ENCODE measurements at regions not wholly inside any gene's neighbourhood (a gene's known extent, or its start where the extent isn't known, plus 50 kb on each side); places are given as distances from the start of the nearest gene placed in this dataset.
A peak's percentile ranks its signal among the peaks of the same experiment; 100 is the strongest.

GRCh38 chr2:104572834-104573233, 281.1 kb upstream of the POU3F3 start:
- no peaks in the 10 kb centered on the region for H3K9me3 ChIP-seq (ENCODE audit: control insufficient read depth in 4 of 4, insufficient read depth in 3 of 4, low read length in 3 of 4)
- H3K27me3 ChIP-seq (ENCODE audit: control insufficient read depth in 3 of 3, insufficient read depth in 3 of 3, low read length in 2 of 3), result no peaks in the 10 kb centered on the region
- H3K4me1 ChIP-seq (ENCODE audit: control insufficient read depth in 5 of 5, insufficient read depth in 5 of 5, low read length in 5 of 5), result no peaks in the 10 kb centered on the region
- no peak overlapping the region for H3K4me3 ChIP-seq
- 31 to 52% methylated on average over 4 of the region's 4 CpGs for WGBS, 2 donors
- DNase-seq (no peak), ATAC-seq (ENCODE audit: insufficient read depth, low FRiP score) (peak; percentile 36)
- no peak overlapping the region for H3K9ac ChIP-seq (ENCODE audit: insufficient read depth in 1 of 2, low read length in 2 of 2)
- TF ChIP-seq CTCF (IDR thresholded peaks at IDR 0.05; ENCODE audit: control extremely low read depth, extremely low read depth), result no peak
- H3K27ac ChIP-seq (ENCODE audit: low read depth in 1 of 2, low read length in 1 of 2), result no peak overlapping the region
- H3K36me3 ChIP-seq (ENCODE audit: control insufficient read depth in 4 of 4, insufficient read depth in 4 of 4, low read length in 4 of 4), result no peaks in the 10 kb centered on the region

GRCh38 chr2:104574367-104574766, 279.5 kb upstream of the POU3F3 start:
- Histone ChIP-seq H3K9ac (ENCODE audit: insufficient read depth in 1 of 2, low read length in 2 of 2) (no peak overlapping the region), H3K36me3 (ENCODE audit: control insufficient read depth in 4 of 4, insufficient read depth in 4 of 4, low read length in 4 of 4) (no peaks in the 10 kb centered on the region), H3K27me3 (ENCODE audit: control insufficient read depth in 3 of 3, insufficient read depth in 3 of 3, low read length in 2 of 3) (no peaks in the 10 kb centered on the region), H3K4me1 (ENCODE audit: control insufficient read depth in 5 of 5, insufficient read depth in 5 of 5, low read length in 5 of 5) (no peaks in the 10 kb centered on the region), H3K27ac (ENCODE audit: low read depth in 1 of 2, low read length in 1 of 2) (no peak overlapping the region), H3K4me3 (no peak overlapping the region), H3K9me3 (ENCODE audit: control insufficient read depth in 4 of 4, insufficient read depth in 3 of 4, low read length in 3 of 4) (no peaks in the 10 kb centered on the region)
- no peak for TF ChIP-seq CTCF (IDR thresholded peaks at IDR 0.05; ENCODE audit: control extremely low read depth, extremely low read depth)
- 75 to 86% methylated on average over 7 of the region's 7 CpGs for WGBS, 2 donors
- ATAC-seq (ENCODE audit: insufficient read depth, low FRiP score) (no peak), DNase-seq (no peak)

- no peak overlapping the region for H3K9ac ChIP-seq (ENCODE audit: insufficient read depth in 1 of 2, low read length in 2 of 2)
- no peaks in the 10 kb centered on the region for H3K9me3 ChIP-seq (ENCODE audit: control insufficient read depth in 4 of 4, insufficient read depth in 3 of 4, low read length in 3 of 4)
- no peaks in the 10 kb centered on the region for H3K27me3 ChIP-seq (ENCODE audit: control insufficient read depth in 3 of 3, insufficient read depth in 3 of 3, low read length in 2 of 3)
- 92 to 98% methylated on average over 2 of the region's 2 CpGs for WGBS, 2 donors
- H3K4me1 ChIP-seq (ENCODE audit: control insufficient read depth in 5 of 5, insufficient read depth in 5 of 5, low read length in 5 of 5), result no peaks in the 10 kb centered on the region
- TF ChIP-seq CTCF (IDR thresholded peaks at IDR 0.05; ENCODE audit: control extremely low read depth, extremely low read depth), result no peak
- H3K27ac ChIP-seq (ENCODE audit: low read depth in 1 of 2, low read length in 1 of 2), result no peak overlapping the region
- no peak overlapping the region for H3K4me3 ChIP-seq
- DNase-seq, result no peak
- H3K36me3 ChIP-seq (ENCODE audit: control insufficient read depth in 4 of 4, insufficient read depth in 4 of 4, low read length in 4 of 4), result no peaks in the 10 kb centered on the region
- no peak for ATAC-seq (ENCODE audit: insufficient read depth, low FRiP score)
Observed at GRCh38 chr2:104577143-104577542, 276.8 kb upstream of the POU3F3 start.

- no peak for ATAC-seq (ENCODE audit: insufficient read depth, low FRiP score)
- Histone ChIP-seq H3K4me3 (no peak overlapping the region), H3K9ac (ENCODE audit: insufficient read depth in 1 of 2, low read length in 2 of 2) (no peak overlapping the region), H3K36me3 (ENCODE audit: control insufficient read depth in 4 of 4, insufficient read depth in 4 of 4, low read length in 4 of 4) (no peaks in the 10 kb centered on the region), H3K4me1 (ENCODE audit: control insufficient read depth in 5 of 5, insufficient read depth in 5 of 5, low read length in 5 of 5) (no peaks in the 10 kb centered on the region), H3K9me3 (ENCODE audit: control insufficient read depth in 4 of 4, insufficient read depth in 3 of 4, low read length in 3 of 4) (no peaks in the 10 kb centered on the region), H3K27me3 (ENCODE audit: control insufficient read depth in 3 of 3, insufficient read depth in 3 of 3, low read length in 2 of 3) (no peaks in the 10 kb centered on the region), H3K27ac (ENCODE audit: low read depth in 1 of 2, low read length in 1 of 2) (no peak overlapping the region)
- no peak for TF ChIP-seq CTCF (IDR thresholded peaks at IDR 0.05; ENCODE audit: control extremely low read depth, extremely low read depth)
- peak in 2 of 3 donors; percentile 10 to 13 for DNase-seq
- 66 to 73% methylated on average over 8 of the region's 8 CpGs for WGBS, 2 donors
Observed at GRCh38 chr2:104582471-104582870, 271.4 kb upstream of the POU3F3 start.
